ENCODE measurements at regions not wholly inside any gene's neighbourhood (a gene's known extent, or its start where the extent isn't known, plus 50 kb on each side); places are given as distances from the start of the nearest gene placed in this dataset.

- no peak for DNase-seq
Observed at GRCh38 chr6:168154263-168154917, 75.4 kb upstream of the FRMD1 start.

GRCh38 chr6:168153553-168153952, 74.5 kb upstream of the FRMD1 start:
- no peak for DNase-seq

GRCh38 chr6:168152980-168153379, 74.0 kb upstream of the FRMD1 start:
- no peak for DNase-seq

GRCh38 chr6:168152306-168152963, 73.4 kb upstream of the FRMD1 start:
- DNase-seq: no peak

- no peak for DNase-seq
Observed at GRCh38 chr6:168150551-168151320, 71.7 kb upstream of the FRMD1 start.

GRCh38 chr6:168149015-168149414, 70.0 kb upstream of the FRMD1 start:
- no peak for DNase-seq

- no peak for DNase-seq
Observed at GRCh38 chr6:168148231-168148849, 69.3 kb upstream of the FRMD1 start.

- no peak for DNase-seq
Observed at GRCh38 chr6:168147205-168147738, 68.3 kb upstream of the FRMD1 start.

GRCh38 chr6:168145747-168146596, 67.0 kb upstream of the FRMD1 start:
- no peak for DNase-seq

- no peak for DNase-seq
Observed at GRCh38 chr6:168139121-168139520, 60.1 kb upstream of the FRMD1 start.

- DNase-seq: no peak
Observed at GRCh38 chr6:168138436-168138835, 59.4 kb upstream of the FRMD1 start.

- no peak for DNase-seq
Observed at GRCh38 chr6:168137024-168137423, 58.0 kb upstream of the FRMD1 start.

GRCh38 chr6:168136622-168137021, 57.6 kb upstream of the FRMD1 start:
- DNase-seq: no peak

- DNase-seq: no peak
Observed at GRCh38 chr6:168136001-168136400, 57.0 kb upstream of the FRMD1 start.

GRCh38 chr6:168134560-168135201, 55.7 kb upstream of the FRMD1 start:
- DNase-seq: no peak

GRCh38 chr6:168133687-168134559, 54.9 kb upstream of the FRMD1 start:
- no peak for DNase-seq

GRCh38 chr6:168133168-168133561, 54.2 kb upstream of the FRMD1 start:
- no peak for DNase-seq

- DNase-seq: no peak
Observed at GRCh38 chr6:168132531-168133167, 53.6 kb upstream of the FRMD1 start.

GRCh38 chr6:168131464-168132415, 52.7 kb upstream of the FRMD1 start:
- no peak for DNase-seq

All from CD4-positive, alpha-beta T cell treated with Interleukin-4 for 1 hour (primary cell).